ENCODE measurements at regions not wholly inside any gene's neighbourhood (a gene's known extent, or its start where the extent isn't known, plus 50 kb on each side); places are given as distances from the start of the nearest gene placed in this dataset.

- no peak overlapping the region for H3K27ac Mint-ChIP-seq (ENCODE audit: unreplicated experiment)
- peaks cover 2% of the 10 kb centered on the region for H3K9me3 Mint-ChIP-seq (ENCODE audit: unreplicated experiment)
- no peak overlapping the region for H2AFZ ChIP-seq (ENCODE audit: low read depth, low read length)
- TF ChIP-seq, protein P1, sequence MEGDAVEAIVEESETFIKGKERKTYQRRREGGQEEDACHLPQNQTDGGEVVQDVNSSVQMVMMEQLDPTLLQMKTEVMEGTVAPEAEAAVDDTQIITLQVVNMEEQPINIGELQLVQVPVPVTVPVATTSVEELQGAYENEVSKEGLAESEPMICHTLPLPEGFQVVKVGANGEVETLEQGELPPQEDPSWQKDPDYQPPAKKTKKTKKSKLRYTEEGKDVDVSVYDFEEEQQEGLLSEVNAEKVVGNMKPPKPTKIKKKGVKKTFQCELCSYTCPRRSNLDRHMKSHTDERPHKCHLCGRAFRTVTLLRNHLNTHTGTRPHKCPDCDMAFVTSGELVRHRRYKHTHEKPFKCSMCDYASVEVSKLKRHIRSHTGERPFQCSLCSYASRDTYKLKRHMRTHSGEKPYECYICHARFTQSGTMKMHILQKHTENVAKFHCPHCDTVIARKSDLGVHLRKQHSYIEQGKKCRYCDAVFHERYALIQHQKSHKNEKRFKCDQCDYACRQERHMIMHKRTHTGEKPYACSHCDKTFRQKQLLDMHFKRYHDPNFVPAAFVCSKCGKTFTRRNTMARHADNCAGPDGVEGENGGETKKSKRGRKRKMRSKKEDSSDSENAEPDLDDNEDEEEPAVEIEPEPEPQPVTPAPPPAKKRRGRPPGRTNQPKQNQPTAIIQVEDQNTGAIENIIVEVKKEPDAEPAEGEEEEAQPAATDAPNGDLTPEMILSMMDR (IDR thresholded peaks at IDR 0.05; ENCODE audit: insufficient read depth, low read depth, low read length): no peak
- TF ChIP-seq EZH2 (IDR thresholded peaks at IDR 0.05; ENCODE audit: insufficient read depth, low read length): no peak
- no peak overlapping the region for H3K9ac ChIP-seq (ENCODE audit: low read length)
- no peak overlapping the region for H3K4me3 Mint-ChIP-seq (ENCODE audit: unreplicated experiment)
- H3K36me3 Mint-ChIP-seq (ENCODE audit: low read depth, unreplicated experiment): no peaks in the 10 kb centered on the region
- H3K27me3 ChIP-seq (ENCODE audit: insufficient read depth, low read length): no peaks in the 10 kb centered on the region
- H3K27ac ChIP-seq (ENCODE audit: low read depth, low read length): no peak overlapping the region
- H3K27me3 Mint-ChIP-seq (ENCODE audit: low read depth, unreplicated experiment): no peaks in the 10 kb centered on the region
- no peaks in the 10 kb centered on the region for H3K79me2 ChIP-seq (ENCODE audit: insufficient read depth, low read length)
- no peak overlapping the region for H3K4me3 ChIP-seq (ENCODE audit: insufficient read depth, low read depth, low read length)
- no peaks in the 10 kb centered on the region for H3K4me1 ChIP-seq (ENCODE audit: insufficient read depth, low read length)
- H3K36me3 ChIP-seq (ENCODE audit: insufficient read depth, low read length): no peaks in the 10 kb centered on the region
- no peak overlapping the region for H3K4me2 ChIP-seq (ENCODE audit: low read length)
- H4K20me1 ChIP-seq (ENCODE audit: insufficient read depth, low read length): no peaks in the 10 kb centered on the region
- FAIRE-seq (no peak), DNase-seq (ENCODE audit: low read depth) (no peak)
- H3K4me1 Mint-ChIP-seq (ENCODE audit: low read depth, unreplicated experiment): no peaks in the 10 kb centered on the region
- H3K9me3 ChIP-seq (ENCODE audit: insufficient read depth, low read depth, low read length): no peaks in the 10 kb centered on the region
Observed at GRCh38 chr17:13917634-13918033, 151.7 kb upstream of the COX10 start.

DNA sequence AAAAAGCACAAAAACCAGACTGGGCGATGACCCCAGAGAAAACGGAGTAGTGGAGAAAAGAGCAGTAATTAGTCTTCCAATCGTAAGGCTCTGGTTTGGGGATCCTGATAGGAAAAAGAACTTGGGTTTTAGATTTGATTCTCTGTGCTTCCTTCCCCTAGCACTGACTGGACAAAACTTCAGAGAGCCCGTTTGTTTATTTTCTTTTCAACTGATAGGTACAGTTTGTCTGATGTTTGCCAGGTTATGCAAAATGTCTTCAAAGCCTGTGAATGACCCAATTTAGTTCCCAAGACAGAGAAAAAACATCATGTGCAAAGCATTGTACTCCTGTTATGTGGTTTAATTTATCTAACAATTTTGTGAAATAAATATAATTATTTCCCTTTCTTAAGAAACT, 151.1 kb upstream of the COX10 start:
- Mint-ChIP-seq H3K27me3 (ENCODE audit: low read depth, unreplicated experiment) (no peaks in the 10 kb centered on the region), H3K36me3 (ENCODE audit: low read depth, unreplicated experiment) (no peaks in the 10 kb centered on the region), H3K9me3 (ENCODE audit: unreplicated experiment) (peaks cover 2% of the 10 kb centered on the region), H3K4me1 (ENCODE audit: low read depth, unreplicated experiment) (no peaks in the 10 kb centered on the region), H3K4me3 (ENCODE audit: unreplicated experiment) (no peak overlapping the region), H3K27ac (ENCODE audit: unreplicated experiment) (no peak overlapping the region)
- Histone ChIP-seq H3K27ac (ENCODE audit: low read depth, low read length) (no peak overlapping the region), H3K36me3 (ENCODE audit: insufficient read depth, low read length) (no peaks in the 10 kb centered on the region), H3K4me3 (ENCODE audit: insufficient read depth, low read depth, low read length) (no peak overlapping the region), H3K27me3 (ENCODE audit: insufficient read depth, low read length) (no peaks in the 10 kb centered on the region), H2AFZ (ENCODE audit: low read depth, low read length) (no peak overlapping the region), H3K4me1 (ENCODE audit: insufficient read depth, low read length) (no peaks in the 10 kb centered on the region), H3K9ac (ENCODE audit: low read length) (no peak overlapping the region), H4K20me1 (ENCODE audit: insufficient read depth, low read length) (no peaks in the 10 kb centered on the region), H3K4me2 (ENCODE audit: low read length) (no peak overlapping the region), H3K9me3 (ENCODE audit: insufficient read depth, low read depth, low read length) (no peaks in the 10 kb centered on the region), H3K79me2 (ENCODE audit: insufficient read depth, low read length) (no peaks in the 10 kb centered on the region)
- no peak for DNase-seq (ENCODE audit: low read depth)
- no peak for FAIRE-seq
- no peak for TF ChIP-seq EZH2 (IDR thresholded peaks at IDR 0.05; ENCODE audit: insufficient read depth, low read length)
- TF ChIP-seq, protein P1 (IDR thresholded peaks at IDR 0.05; ENCODE audit: insufficient read depth, low read depth, low read length): no peak

DNA sequence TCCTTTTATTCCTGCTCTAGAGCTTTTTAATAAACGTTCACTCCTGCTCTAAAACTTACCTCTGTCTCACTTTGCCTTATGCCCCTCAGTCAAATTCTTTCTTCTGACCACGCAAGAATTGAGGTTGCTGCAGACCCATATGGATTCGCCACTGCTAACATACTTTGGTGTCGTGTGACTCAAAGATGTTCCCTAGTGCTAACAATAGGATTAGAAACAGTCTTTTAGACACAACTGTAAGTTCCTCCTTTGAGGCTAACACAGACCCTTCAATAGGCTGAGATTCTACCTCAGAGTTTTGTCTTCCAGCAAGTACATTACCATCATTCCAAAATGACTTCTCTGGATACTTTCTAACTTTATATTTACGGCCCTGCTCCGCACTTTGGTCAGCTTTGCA, 149.5 kb upstream of the COX10 start:
- Histone ChIP-seq H3K79me2 (ENCODE audit: insufficient read depth, low read length) (no peaks in the 10 kb centered on the region), H3K9ac (ENCODE audit: low read length) (no peak overlapping the region), H3K4me2 (ENCODE audit: low read length) (no peak overlapping the region), H3K36me3 (ENCODE audit: insufficient read depth, low read length) (no peaks in the 10 kb centered on the region), H3K4me1 (ENCODE audit: insufficient read depth, low read length) (no peaks in the 10 kb centered on the region), H3K9me3 (ENCODE audit: insufficient read depth, low read depth, low read length) (no peaks in the 10 kb centered on the region), H3K4me3 (ENCODE audit: insufficient read depth, low read depth, low read length) (no peak overlapping the region), H4K20me1 (ENCODE audit: insufficient read depth, low read length) (no peaks in the 10 kb centered on the region), H2AFZ (ENCODE audit: low read depth, low read length) (no peak overlapping the region), H3K27ac (ENCODE audit: low read depth, low read length) (no peak overlapping the region), H3K27me3 (ENCODE audit: insufficient read depth, low read length) (no peaks in the 10 kb centered on the region)
- H3K9me3 Mint-ChIP-seq (ENCODE audit: unreplicated experiment): no peaks in the 10 kb centered on the region
- TF ChIP-seq, protein P1 (IDR thresholded peaks at IDR 0.05; ENCODE audit: insufficient read depth, low read depth, low read length): no peak
- no peak for TF ChIP-seq EZH2 (IDR thresholded peaks at IDR 0.05; ENCODE audit: insufficient read depth, low read length)
- DNase-seq (ENCODE audit: low read depth) (no peak), FAIRE-seq (no peak)
- no peak overlapping the region for H3K27ac Mint-ChIP-seq (ENCODE audit: unreplicated experiment)
- H3K4me1 Mint-ChIP-seq (ENCODE audit: low read depth, unreplicated experiment): no peaks in the 10 kb centered on the region
- no peak overlapping the region for H3K4me3 Mint-ChIP-seq (ENCODE audit: unreplicated experiment)
- no peaks in the 10 kb centered on the region for H3K36me3 Mint-ChIP-seq (ENCODE audit: low read depth, unreplicated experiment)
- H3K27me3 Mint-ChIP-seq (ENCODE audit: low read depth, unreplicated experiment): no peaks in the 10 kb centered on the region
